ENCODE measurements at regions not wholly inside any gene's neighbourhood (a gene's known extent, or its start where the extent isn't known, plus 50 kb on each side); places are given as distances from the start of the nearest gene placed in this dataset.

- H3K36me3 ChIP-seq (replicated peaks in 1 of 2; ENCODE audit: control insufficient read depth in 1 of 2, insufficient read depth in 2 of 2, low read length in 1 of 2), result no peaks in the 10 kb centered on the region
- no peak for TF ChIP-seq MAX (IDR thresholded peaks at IDR 0.05; ENCODE audit: low read depth)
- no peak for TF ChIP-seq TAF1 (IDR thresholded peaks at IDR 0.05; ENCODE audit: borderline replicate concordance, low read depth, low read length)
- TF ChIP-seq RXRA (IDR thresholded peaks at IDR 0.05; ENCODE audit: borderline replicate concordance, low read depth), result no peak
- no peak for TF ChIP-seq ZBTB33 (IDR thresholded peaks at IDR 0.05; ENCODE audit: borderline replicate concordance, low read depth)
- TF ChIP-seq USF2 (IDR thresholded peaks at IDR 0.05; ENCODE audit: borderline replicate concordance, low read depth, low read length), result no peak
- TF ChIP-seq REST (IDR thresholded peaks at IDR 0.05; ENCODE audit: low read depth, low read length), result no peak
- TF ChIP-seq RAD21 (IDR thresholded peaks at IDR 0.05; ENCODE audit: low read length), result no peak
- TF ChIP-seq YY1 (IDR thresholded peaks at IDR 0.05; ENCODE audit: low read depth), result no peak
- TF ChIP-seq IRF3 (IDR thresholded peaks at IDR 0.05; ENCODE audit: low read depth, low read length), result no peak
- TF ChIP-seq JUND (IDR thresholded peaks at IDR 0.05), result no peak
- no peak for TF ChIP-seq SIN3A (IDR thresholded peaks at IDR 0.05; ENCODE audit: borderline replicate concordance, low read depth, low read length)
- no peak for TF ChIP-seq RFX5 (IDR thresholded peaks at IDR 0.05; ENCODE audit: low read length)
- no peak for TF ChIP-seq NRF1 (IDR thresholded peaks at IDR 0.05; ENCODE audit: low read depth, low read length)
- no peak for TF ChIP-seq POLR2AphosphoS5 (IDR thresholded peaks at IDR 0.05; ENCODE audit: low read depth, low read length)
- TF ChIP-seq TEAD4 (IDR thresholded peaks at IDR 0.05; ENCODE audit: borderline replicate concordance, insufficient read depth), result no peak
- H3K27me3 ChIP-seq (ENCODE audit: insufficient read depth), result no peaks in the 10 kb centered on the region; the same call in 1 of the 2 replicates
- CTCF ChIA-PET, result no interaction called here
- H3K9ac ChIP-seq, result no peak overlapping the region
- no peaks in the 10 kb centered on the region for H3F3A ChIP-seq (replicated peaks; ENCODE audit: insufficient read depth)
- no peak overlapping the region for H2AFZ ChIP-seq (ENCODE audit: low read depth)
- no peaks in the 10 kb centered on the region for H3K79me2 ChIP-seq (ENCODE audit: insufficient read depth)
- H3K4me1 ChIP-seq (ENCODE audit: control insufficient read depth in 1 of 2, insufficient read depth in 2 of 2, low read depth in 1 of 2, low read length in 1 of 2), result no peaks in the 10 kb centered on the region
- no peaks in the 10 kb centered on the region for H4K20me1 ChIP-seq (ENCODE audit: insufficient read depth)
- POLR2A ChIA-PET, result no interaction called here
- no peak overlapping the region for H3K27ac ChIP-seq (ENCODE audit: low read depth in 2 of 2, low read length in 1 of 2)
- H3K4me3 ChIP-seq (ENCODE audit: low read depth in 2 of 2, low read length in 1 of 2), result no peak overlapping the region
- H3K4me2 ChIP-seq, result no peak overlapping the region
- DNase-seq, result no peak
- no peaks in the 10 kb centered on the region for H3K9me2 ChIP-seq
- no peaks in the 10 kb centered on the region for H3K9me3 ChIP-seq
- 44% methylated on average over 1 of the region's 1 CpG for WGBS (ENCODE audit: low lambda C conversion rate)
Measured at GRCh38 chr12:45621703-45622102, 107.8 kb upstream of the ARID2 start.

Data from SK-N-SH (cell line).